ENCODE measurements at regions not wholly inside any gene's neighbourhood (a gene's known extent, or its start where the extent isn't known, plus 50 kb on each side); places are given as distances from the start of the nearest gene placed in this dataset.

DNA sequence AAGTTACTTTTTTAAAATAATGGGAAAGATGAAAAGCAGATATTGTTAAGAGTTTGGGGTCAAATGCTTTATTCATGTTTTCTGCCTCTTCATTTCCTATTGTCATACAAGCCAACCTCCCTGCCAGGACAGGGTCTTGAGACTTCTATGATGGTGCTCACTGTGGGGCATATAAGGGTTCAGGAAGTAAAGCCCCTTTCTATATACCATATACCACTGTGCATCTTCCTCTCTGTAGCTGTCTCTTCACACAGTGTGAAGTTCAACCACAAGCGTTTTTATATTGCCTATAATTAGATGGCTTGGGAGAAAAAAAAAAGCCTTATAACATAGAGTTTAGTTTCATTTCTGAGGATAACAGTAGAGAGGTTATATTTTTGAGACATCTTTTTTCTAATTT, 389.8 kb upstream of the SORCS1 start:
- no peak for TF ChIP-seq CTCF (IDR thresholded peaks at IDR 0.05; ENCODE audit: borderline replicate concordance, insufficient read depth, low read depth, low read length)
- H3K4me3 ChIP-seq (ENCODE audit: low read depth, low read length), result no peak overlapping the region

- TF ChIP-seq CTCF (IDR thresholded peaks at IDR 0.05; ENCODE audit: borderline replicate concordance, insufficient read depth, low read depth, low read length), result no peak
- no peak overlapping the region for H3K4me3 ChIP-seq (ENCODE audit: low read depth, low read length)
These were observed 389.0 kb upstream of the SORCS1 start for GRCh38 chr10:107553470-107553869.

DNA sequence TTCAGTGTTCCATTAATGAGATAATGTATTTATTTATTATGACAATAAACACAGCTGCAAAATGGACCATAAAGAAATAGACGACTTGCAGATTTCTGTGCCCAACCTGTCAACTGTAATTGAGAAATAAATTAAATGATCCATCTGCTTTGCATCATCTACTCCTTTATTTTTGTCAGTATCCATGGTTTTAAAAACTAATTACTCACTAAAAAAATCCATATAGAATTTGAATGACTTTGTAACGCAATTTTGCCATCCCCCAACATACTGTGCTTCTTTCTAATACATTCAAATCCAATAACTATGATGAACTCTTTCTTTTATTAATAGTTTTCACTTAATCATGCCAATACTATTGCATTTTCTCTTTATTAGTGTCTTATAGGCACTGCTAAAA, 388.5 kb upstream of the SORCS1 start:
- no peak for TF ChIP-seq CTCF (IDR thresholded peaks at IDR 0.05; ENCODE audit: borderline replicate concordance, insufficient read depth, low read depth, low read length)
- no peak overlapping the region for H3K4me3 ChIP-seq (ENCODE audit: low read depth, low read length)

DNA sequence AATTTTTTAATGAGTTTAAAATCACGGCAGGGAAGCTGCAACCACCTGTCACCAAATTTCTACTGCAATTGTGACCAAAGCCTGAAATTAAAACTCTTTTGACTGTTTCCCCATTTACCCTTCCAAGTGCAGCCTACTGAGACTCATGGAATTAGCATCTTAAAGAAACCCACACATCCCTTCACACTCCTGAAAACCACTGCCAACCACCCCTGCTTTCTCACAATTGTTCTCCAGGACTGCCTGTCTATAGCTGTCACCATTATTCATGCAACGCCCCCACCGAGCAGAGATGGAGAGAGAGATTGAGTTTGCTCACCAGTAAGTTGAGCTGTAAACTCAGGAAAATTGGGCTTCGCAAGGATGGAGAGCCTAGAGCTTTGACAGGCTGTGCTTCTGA, 383.8 kb upstream of the SORCS1 start:
- H3K4me3 ChIP-seq (ENCODE audit: low read depth, low read length), result no peak overlapping the region
- TF ChIP-seq CTCF (IDR thresholded peaks at IDR 0.05; ENCODE audit: borderline replicate concordance, insufficient read depth, low read depth, low read length), result no peak

GRCh38 chr10:107546986-107547385, 382.5 kb upstream of the SORCS1 start:
- TF ChIP-seq CTCF (IDR thresholded peaks at IDR 0.05; ENCODE audit: borderline replicate concordance, insufficient read depth, low read depth, low read length), result no peak

GRCh38 chr10:107546284-107546683, 381.8 kb upstream of the SORCS1 start:
- no peak for TF ChIP-seq CTCF (IDR thresholded peaks at IDR 0.05; ENCODE audit: borderline replicate concordance, insufficient read depth, low read depth, low read length)
- no peak overlapping the region for H3K4me3 ChIP-seq (ENCODE audit: low read depth, low read length)

More at GRCh38 chr10:107546986-107547385, 382.5 kb upstream of the SORCS1 start:
- no peak overlapping the region for H3K4me3 ChIP-seq (ENCODE audit: low read depth, low read length)

DNA sequence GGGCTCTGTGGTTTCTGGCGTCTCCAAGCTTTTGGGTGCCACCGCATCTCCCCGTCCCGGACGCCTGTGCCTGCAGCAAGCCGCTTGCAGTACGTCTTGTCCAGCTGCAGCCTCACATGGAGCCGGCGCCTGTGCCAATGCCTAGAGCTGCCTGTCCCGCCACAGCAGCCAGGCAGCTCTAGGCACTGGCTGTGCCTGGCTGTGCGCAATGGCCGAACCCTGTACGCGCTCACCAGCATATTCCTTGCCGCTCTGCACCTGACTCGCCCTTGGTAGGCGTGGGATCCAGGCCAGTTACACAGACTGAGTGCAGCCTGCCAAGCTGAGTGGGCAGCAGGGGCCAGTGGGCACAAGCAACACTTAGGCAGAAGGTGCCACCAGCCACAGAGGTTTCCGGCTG, 381.2 kb upstream of the SORCS1 start:
- H3K4me3 ChIP-seq (ENCODE audit: low read depth, low read length), result no peak overlapping the region
- TF ChIP-seq CTCF (IDR thresholded peaks at IDR 0.05; ENCODE audit: borderline replicate concordance, insufficient read depth, low read depth, low read length), result no peak
